HG02588 (cell line): ENCODE measurements at regions not wholly inside any gene's neighbourhood (a gene's known extent, or its start where the extent isn't known, plus 50 kb on each side); places are given as distances from the start of the nearest gene placed in this dataset.

Experiments used
- ATAC-seq: cut with Tn5 transposase; IDR thresholded peaks from one replicate; pipeline ENCODE4 v1.9.1; 2021; ENCODE audit warnings: mild to moderate bottlenecking, moderate library complexity; ENCODE audit not compliant: unreplicated experiment

DNA sequence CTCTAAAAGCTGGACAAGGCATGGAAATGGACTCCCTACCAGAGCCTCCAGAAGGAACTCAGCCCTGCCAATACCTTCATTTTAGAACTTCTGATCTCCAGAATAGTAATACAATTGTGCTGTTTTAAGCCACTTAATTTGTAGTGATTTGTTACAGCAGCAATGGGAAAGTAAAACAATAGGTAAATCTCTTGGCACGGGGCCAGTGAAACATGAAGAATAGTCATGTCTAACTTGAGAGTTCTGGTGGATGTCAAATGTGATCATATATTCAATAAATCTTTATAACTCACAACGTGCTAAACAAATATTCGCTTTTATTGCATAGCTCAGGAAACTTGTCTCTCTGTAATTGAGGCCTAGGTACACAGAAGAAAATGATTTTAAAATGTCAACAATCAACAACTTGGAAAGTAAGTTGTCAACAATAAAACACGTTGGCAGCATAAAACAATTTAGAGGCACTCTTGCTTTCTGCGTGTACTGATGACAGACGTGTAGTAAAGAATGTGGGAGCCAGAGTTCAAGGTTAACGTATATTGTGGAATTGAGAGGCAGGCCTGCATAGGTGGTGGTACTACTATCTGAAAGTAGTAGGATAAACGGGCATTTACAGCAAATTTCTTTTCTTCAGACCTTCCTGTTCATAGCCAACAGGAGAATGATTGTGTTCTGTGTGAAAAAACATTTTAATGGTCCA lies 140.5 kb upstream of the OPRM1 start:
- ATAC-seq, result no peak

DNA sequence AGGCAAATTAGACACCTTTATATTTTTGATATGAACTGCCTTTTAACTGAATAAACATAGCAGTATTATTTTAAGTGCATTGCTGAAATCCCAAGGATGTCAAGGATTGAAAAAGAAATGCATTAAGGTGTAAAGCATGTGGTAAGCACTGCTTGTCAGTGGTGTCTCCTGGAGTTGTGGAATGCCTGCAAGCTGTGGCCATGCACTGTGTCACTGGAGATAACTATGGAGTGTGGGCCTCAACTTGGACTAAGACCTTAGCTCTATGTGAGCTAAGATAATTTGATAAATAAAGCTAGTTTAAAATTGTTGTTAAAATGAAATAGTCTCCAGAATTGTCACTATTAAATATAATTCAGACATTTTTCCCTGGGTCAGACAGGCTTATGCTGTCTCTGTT lies 156.6 kb upstream of the OPRM1 start:
- ATAC-seq, result no peak

DNA sequence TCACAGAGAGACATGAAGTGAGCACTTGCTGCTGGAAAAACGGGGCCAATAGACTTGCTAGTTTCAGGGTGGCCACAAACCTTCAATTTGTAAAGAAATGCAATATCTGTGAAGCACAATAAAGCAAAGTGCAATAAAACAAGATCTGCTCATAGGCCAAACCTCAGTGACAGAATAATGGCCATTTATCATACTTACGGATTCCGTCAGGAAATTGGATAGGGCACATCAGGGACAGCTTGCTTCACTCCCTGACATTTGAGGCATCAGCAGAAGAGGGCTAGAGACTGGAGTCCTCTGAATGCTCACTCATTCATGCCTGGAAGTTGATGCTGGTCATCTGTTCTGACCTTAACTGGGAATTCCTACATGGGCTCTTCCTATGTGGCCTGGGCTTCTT lies 165.5 kb upstream of the OPRM1 start:
- no peak for ATAC-seq

DNA sequence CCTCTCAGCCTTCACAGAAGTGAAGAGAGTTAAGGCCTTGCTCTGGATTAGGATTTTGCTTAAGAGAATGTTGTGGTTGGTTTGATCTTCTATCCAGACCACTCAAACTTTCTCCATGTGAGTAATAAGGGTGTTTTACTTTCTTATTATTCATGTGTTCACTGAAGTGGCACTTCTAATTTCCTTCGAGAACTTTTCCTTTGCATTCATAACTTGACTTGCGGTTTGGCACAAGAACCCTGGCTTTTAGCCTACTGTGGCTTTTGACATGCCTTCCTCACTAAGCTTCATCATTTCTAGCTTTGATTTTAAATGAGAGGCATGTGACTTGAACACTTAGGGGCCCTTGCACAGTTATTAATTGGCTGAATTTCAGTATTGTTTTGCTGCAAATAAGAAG lies 166.1 kb upstream of the OPRM1 start:
- ATAC-seq, result no peak

DNA sequence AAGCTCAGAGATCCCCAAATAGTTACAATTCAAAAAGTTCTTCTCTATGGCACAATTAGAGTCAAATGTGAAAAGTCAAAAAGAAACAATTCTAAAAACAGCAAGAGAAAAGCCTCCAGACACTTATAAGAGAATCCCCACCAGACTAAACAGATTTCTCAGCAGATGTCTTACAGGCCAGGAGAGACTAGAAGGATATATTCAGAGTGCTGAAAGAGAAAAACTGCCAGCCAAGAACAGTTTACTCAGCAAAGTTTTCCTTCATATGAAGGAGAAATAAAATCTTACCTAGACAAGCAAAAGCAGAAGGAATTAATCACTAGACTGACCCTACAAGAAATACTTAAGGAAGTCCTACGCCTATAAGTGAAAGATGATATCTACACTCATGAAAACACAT lies 176.1 kb upstream of the OPRM1 start:
- ATAC-seq, result no peak

DNA sequence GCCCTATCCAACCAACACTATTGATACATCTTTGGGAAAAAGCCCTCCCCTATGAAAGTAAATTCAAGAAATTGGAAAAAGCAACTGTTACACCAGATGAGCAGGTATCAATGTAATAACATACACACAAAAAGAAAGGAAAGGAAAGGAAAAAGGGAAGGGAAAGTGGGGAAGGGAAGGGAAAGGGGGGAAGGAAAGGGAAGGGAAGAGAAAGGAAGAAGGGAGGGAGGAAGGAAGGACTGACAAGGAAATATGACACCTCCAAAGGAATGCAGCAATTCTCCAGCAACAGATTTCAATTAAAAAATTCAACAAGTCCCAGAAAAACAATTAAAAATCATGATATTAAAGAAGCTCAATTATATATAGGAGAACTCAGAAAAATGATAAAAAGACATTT lies 176.9 kb upstream of the OPRM1 start:
- ATAC-seq, result no peak

DNA sequence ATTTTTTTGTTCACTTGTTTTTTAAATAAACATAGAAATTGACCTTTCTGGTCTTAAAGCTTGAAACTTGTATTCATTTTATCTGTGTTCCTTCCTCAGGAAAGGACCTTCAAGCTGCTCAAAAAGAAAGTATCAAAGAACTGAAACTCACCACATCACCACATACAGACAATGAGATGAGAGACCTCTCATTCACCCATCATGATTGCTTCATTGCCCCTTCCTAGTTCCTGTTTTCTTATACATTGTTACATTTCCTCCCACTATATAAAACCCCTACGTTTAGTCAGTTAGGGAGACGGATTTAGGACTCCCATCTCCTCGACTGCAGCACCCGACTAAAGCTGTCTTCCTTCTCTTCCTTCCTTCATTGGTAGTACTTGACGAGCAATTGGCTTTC lies 180.5 kb upstream of the OPRM1 start:
- ATAC-seq, result no peak

DNA sequence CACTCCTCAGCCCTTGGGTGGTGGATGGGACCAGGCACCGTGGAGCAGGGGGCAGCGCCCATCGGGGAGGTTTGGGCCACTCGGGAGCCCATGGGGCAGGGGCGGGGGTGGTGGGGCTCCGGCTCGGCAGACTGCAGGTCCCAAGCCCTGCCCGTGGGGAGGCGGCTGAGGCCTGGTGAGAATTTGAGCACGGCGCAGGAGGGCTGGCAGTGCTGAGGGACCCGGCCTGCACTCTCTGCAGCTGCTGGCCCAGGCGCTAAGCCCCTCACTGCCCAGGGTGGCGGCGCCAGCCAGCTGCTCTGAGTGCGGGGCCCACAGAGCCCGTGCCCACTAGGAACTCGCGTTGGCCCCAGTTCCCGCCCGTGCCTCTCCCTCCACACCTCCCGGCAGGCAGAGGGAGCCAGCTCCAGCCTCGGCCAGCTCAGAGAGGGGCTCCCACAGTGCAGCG lies 182.1 kb upstream of the OPRM1 start:
- ATAC-seq, result no peak

DNA sequence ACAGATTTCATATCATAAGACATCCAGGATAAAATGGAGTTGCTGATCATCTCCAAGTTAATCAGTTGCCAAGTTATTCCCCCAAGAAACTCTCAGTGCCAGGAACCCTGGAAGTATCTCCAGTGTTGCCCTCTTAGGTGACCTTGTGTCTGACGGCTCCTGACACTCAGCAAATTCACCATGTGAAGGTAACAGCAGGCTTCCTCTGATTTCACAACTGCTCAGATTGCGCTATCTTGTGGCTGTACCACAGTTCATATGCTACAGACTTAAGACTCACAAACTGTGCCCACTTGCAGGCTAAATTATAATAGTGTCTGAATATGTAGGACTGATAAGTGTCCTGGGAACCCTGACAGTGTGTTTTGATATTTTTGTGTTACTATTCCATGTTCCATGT lies 186.6 kb upstream of the OPRM1 start:
- no peak for ATAC-seq

DNA sequence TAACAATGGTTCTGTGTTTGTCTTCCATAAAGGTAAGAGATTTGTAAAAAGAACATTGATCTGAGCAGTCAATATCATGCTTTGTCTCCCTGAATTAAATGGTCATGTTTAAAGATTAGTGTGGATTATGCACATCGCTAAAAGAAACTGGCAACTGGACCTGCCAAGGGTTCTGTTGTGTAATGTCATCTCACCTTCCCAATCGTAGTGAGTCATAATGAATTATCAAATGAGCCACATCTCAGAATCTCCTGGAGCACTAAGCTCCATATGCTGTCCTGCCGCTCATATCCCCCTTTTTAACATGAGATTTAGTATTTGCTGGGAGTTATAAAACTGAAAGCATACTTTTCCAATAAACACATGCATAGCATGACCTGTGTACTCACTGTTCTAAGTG lies 187.0 kb upstream of the OPRM1 start:
- ATAC-seq, result no peak

DNA sequence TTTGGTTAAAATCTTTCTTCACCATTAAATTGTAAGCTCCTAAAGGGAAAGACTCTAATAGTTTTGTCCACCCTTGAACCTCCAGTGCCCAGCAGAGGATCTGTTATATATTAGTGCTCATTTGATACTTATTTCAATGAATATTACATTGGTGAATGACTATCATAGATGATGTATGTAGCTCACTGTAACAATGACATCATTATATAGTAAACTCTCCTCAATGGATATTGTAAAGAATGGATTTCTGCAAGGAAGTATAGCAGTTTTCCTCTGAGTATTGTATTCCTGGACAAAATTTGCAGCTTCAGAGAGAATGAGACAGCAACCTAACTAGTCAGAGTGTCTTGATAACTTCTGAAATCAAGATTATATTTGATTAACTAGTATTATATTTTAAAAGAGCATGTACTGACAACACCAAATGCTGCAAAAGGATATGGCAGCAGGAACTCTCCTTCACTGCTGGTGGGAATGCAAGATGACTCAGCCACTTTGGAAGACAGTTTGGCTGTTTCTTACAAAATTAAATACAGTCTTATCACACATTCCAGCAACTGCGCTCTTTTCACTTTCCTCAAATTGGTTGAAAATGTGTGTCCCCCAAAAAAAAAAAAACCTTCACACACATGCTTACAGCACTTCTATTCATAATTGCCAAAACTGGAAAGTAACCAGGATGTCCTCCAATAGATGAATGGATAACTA lies 189.8 kb upstream of the OPRM1 start:
- no peak for ATAC-seq

DNA sequence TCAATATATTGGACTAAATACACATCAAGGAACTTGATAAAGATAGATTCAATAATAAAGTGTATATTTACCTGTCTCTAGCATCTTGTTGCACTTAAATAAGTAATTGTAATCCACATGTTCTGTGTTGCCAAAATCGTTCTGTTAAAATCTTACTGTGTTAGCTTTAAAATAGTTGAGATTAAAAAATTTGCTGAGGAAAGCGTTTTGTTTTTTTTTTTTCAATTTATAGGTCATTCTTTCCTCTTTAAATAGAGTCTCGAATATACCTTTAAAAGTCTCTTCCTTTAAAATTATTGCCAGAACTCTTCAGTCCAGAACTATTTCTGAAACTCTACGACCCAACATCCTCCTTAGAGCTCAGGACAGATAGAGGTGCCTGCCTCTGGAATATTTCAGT lies 195.6 kb upstream of the OPRM1 start:
- no peak for ATAC-seq

DNA sequence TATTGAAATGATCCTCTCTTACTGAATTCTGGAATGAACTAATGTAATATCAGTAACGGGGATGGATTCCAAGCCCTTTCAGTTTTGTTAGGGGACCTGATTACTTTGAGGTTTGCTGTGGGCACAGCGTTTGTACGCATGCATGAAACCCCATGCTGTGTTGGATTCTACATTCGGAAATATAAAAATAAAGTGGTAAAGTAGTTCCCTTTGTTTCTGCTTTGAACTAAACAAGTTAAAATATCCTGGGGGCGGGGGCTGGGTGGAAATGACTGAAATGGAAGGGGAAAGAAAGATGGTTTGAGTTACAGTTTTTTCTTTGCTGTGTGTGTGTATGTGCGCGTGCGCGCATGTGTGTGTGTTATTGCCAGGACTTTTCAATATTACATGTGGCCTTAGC lies 196.5 kb upstream of the OPRM1 start:
- no peak for ATAC-seq

DNA sequence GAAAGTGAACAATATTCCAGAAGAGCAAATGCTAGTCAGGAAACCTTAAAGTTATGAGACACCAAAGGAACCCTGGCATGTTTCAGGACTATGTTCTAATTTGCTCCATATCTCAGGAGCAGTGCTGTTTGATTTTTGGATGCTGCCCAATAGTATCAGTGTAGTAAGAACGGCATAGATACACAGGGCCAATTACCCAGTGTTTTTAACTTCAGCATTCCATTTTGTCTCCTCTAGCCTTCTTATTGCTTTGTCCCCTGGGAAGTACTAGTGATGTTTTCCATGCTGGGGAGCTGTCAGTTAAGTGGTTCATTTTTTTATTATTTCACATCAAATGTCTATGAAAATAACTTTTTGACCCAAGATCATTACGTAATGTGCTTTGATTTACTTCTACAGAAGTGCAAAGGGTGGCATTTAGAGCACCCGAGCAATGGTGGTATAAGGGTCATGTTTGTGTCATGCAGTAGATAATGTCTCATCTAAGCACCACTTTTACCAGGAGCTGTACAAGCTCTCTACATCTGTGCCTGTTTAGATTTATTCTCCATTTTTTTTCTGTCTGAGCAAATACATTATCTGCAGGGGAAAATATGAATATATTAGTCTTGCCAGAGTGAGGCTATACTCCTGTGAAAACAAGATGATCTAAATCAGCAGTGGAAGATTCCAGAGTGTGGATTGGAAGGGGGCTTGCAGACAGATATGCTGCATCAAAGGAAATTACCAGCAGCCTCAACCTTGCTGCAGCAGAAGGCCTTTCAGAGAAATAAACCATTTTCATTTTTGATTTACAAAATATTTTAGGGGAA lies 198.8 kb upstream of the OPRM1 start:
- no peak for ATAC-seq

DNA sequence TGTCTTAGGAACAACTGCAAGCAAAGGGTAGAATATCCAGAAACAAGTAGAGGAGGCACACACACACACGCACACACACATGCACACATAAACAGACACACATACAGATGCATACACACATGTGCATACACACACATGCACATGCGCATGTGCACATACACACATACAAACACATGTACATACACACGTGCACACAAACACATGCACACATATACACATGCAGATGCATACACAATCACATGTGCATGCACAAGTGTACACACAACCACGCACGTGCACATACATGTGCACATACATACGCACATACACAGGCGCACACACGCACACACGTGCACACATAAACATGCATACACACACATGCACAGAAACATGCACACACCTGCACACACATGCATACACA lies 206.5 kb upstream of the OPRM1 start:
- ATAC-seq, result no peak

DNA sequence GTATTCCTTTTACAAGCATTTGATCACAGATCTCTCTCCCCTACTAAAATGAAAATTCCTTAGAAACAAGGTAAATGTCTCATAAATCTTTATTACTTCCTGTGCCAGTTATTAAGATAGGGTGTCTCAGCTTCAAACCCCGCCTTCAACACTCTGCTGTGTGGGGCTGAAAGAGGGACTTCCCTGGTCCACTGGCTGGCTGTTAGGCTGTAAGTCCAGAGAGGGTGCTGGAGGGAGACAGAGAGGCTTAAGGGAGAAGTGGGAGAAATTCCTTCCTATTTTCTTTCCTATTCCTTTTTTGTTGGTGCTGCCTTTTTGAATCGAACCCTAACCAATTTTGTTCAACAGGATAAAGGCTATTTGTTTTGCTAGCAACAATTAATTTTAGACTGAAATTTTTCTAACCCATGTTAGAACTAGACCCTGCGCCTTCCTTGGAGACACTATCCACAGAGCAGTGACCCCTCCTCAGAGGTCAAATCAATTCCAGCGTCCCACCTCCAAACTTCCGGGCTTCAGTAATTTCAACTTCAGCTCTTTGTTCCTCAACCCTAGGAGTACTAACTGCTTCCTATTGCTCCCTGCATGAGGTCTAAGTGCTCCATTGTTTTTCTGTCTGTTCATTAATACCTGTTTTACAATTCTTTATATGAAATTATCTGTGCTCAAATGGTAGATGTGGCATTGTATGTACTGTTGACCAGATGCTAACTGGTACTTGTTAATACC lies 207.5 kb upstream of the OPRM1 start:
- no peak for ATAC-seq

DNA sequence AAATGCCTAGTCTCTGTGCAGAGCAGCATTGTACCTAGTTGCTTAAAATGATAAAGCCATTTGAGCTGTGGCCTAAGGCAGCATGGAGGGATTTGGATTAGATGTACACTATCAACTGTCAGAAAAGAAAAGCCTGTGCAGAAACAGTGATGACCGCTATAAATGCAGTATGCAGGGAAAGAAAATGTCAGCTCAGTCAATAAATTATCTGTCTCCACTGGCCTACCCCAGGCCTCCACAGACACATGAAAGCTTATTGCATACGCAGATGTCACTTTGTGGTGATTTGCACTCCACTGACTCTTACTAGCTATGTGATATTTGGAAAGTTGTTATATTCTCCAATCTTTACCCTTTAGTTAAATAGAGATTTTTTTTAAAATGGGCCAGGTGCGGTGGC lies 221.9 kb upstream of the OPRM1 start:
- no peak for ATAC-seq

DNA sequence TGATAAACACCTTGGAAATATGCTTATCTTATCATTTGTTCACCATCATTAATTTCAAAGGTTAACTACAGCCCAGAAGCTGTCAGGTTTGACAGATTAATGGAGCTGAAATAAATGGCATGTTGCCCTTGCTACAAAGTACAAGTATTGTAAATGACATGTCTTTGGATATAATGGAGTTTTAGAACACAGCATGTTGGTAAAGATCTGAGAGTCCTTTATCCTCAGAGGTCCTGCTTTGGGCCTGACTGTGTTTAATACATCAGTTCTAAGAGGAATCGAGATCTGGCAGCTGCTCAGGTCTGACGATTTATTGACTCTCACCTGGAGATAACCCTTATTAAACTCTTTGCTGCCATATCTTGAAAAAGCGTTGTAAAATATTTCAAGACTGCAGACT lies 222.7 kb upstream of the OPRM1 start:
- no peak for ATAC-seq

DNA sequence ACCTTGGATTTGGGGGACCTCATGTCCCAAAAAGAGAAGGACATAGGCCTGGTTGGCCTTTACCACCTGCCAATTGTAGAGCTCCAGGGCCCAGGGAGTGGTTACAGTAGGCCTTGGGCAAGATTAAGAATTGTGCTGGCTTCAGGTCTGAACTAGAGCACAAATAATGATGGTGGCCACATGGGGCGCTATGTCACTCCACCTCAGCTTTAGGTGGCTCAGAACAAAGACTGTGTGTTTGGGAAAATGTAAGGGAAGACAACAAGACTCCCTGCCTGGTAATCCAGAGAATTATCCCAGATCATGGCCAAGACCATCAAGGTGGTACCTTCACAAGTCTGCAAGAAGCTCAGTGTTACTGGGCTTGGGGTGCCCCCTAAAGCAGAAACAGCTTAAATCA lies 224.9 kb upstream of the OPRM1 start:
- no peak for ATAC-seq

DNA sequence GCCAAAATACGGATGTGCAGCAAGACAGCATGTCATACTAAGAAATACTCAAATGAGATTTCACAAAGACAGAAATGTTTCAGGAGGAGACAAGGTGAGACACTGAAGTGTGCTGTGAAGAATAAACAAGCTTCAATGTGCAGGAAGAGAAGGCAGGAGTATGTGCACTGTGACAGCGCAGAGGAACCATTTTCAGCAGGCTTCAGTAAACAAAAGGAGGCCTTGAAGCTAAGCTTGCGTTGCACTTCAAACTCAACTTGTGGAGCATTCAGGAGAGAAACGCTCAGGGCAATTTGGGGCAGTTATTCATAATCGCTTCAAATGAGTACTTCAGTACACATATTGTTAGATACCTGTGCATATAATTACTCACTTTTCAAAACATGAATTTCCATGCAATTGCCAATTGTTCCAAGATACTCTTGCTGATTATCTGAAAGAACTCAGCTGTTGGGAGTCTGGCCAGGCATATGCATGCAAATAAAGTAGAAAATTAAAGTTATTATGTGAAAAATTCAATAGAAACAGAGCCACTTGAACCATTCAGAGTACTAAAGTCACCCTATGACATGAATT lies 234.2 kb upstream of the OPRM1 start:
- no peak for ATAC-seq

DNA sequence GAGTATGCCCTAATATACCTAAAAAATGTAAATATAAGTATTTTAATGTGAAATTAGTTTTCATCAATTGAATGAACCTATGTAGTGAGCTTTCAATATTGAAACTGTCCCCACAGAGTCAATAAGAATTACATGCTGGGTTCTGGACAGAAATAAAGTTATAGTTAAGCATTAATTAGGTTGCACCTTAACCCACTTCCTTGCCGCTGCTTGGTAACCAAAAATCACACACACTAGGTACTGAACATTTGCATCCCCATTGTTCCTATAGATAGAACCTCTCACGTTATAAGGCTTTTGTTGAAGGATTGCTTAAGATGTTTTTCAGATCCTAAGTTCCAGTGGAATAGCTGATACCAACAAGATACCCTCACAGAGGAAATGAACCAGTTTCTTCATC lies 237.1 kb upstream of the OPRM1 start:
- ATAC-seq, result no peak
